ENCODE measurements at regions not wholly inside any gene's neighbourhood (a gene's known extent, or its start where the extent isn't known, plus 50 kb on each side); places are given as distances from the start of the nearest gene placed in this dataset.

DNA sequence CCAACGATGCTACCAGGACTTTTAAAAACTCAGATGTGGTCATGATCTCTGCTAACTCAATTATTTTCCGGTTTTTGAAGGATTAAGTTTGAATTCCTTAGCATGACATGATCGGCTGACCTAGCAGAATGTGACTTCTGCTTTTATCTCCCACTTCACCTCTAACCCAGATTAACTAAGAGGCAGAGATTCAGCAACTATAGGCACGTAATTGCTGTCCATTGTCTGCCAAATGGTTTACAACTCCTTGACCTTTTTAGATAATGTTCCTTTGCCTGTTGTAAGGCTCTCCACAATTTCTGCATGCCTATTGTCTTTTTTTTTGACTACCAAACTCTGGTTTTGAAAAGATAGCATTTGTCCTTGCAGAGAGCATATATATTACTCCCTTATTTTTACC lies 268.2 kb downstream of the BRINP1 start:
- in situ Hi-C loops (cut with HindIII; ENCODE audit: low pct_unique_long_range_greater_than_20kb, low sequenced_read_pairs) = no loop called here
- DNase-seq (ENCODE audit: low read depth, low spot score) = no peak

- DNase-seq (ENCODE audit: low read depth, low spot score) = no peak
- in situ Hi-C loops (cut with HindIII; ENCODE audit: low pct_unique_long_range_greater_than_20kb, low sequenced_read_pairs) = no loop called here
Observed at GRCh38 chr9:119114681-119115080, 254.6 kb downstream of the BRINP1 start.
